BJ (cell line): ENCODE measurements at regions not wholly inside any gene's neighbourhood (a gene's known extent, or its start where the extent isn't known, plus 50 kb on each side); places are given as distances from the start of the nearest gene placed in this dataset.

Experiments used
- CTCF ChIA-PET: fragments of 350-600 bp; formaldehyde crosslinking; extraction: SDS; loops from one replicate; lab custom pipeline; 2021; ENCODE audit warnings: antibody characterized with exemption, inconsistent platforms; lab: Yijun Ruan, JAX
- POLR2A ChIA-PET: fragments of 300-600 bp; sonication (Branson Sonifier 250); formaldehyde crosslinking; extraction: SDS; loops from one replicate; lab custom pipeline; 2021; ENCODE audit warnings: antibody characterized with exemption; lab: Charles Lee
- DNase-seq: peaks from one replicate; pipeline ENCODE4 v3.0.0-alpha.2; 2011; ENCODE audit warnings: low read depth
- H3K27me3 ChIP-seq: 2 replicates; pipeline ENCODE4 v1.6.0; 2011; ENCODE audit warnings: low read length; ENCODE audit not compliant: control insufficient read depth, insufficient read depth
- H3K36me3 ChIP-seq: 2 replicates; pipeline ENCODE4 v1.5.1; 2011; ENCODE audit warnings: low read length; ENCODE audit not compliant: control insufficient read depth, insufficient read depth
- H3K4me3 ChIP-seq: 2 replicates; pipeline ENCODE4 v1.5.1; 2011; ENCODE audit warnings: low read depth, mild to moderate bottlenecking, control low read depth, low read length
- TF ChIP-seq, protein P1 (sequence below): IDR thresholded peaks from 2 replicates; pipeline ENCODE4 v1.5.1; 2011; ENCODE audit warnings: low read depth, mild to moderate bottlenecking, control low read depth, inconsistent platforms, low read length, moderate library complexity; ENCODE audit not compliant: insufficient read depth

- H3K36me3 ChIP-seq, result no peaks in the 10 kb centered on the region
- H3K4me3 ChIP-seq, result no peak overlapping the region
- ChIA-PET POLR2A (no interaction called here), CTCF (interaction anchor here (0.6 to 6.1 kb wide), 2 partner anchors 194 to 320 kb away, joined by 3 to 58 read pairs; no protein-coding TSS in a partner anchor)
- H3K27me3 ChIP-seq, result no peaks in the 10 kb centered on the region
- no peak for DNase-seq
- TF ChIP-seq, protein P1, sequence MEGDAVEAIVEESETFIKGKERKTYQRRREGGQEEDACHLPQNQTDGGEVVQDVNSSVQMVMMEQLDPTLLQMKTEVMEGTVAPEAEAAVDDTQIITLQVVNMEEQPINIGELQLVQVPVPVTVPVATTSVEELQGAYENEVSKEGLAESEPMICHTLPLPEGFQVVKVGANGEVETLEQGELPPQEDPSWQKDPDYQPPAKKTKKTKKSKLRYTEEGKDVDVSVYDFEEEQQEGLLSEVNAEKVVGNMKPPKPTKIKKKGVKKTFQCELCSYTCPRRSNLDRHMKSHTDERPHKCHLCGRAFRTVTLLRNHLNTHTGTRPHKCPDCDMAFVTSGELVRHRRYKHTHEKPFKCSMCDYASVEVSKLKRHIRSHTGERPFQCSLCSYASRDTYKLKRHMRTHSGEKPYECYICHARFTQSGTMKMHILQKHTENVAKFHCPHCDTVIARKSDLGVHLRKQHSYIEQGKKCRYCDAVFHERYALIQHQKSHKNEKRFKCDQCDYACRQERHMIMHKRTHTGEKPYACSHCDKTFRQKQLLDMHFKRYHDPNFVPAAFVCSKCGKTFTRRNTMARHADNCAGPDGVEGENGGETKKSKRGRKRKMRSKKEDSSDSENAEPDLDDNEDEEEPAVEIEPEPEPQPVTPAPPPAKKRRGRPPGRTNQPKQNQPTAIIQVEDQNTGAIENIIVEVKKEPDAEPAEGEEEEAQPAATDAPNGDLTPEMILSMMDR, result no peak
Observed at GRCh38 chr4:83964996-83965541, 429.2 kb downstream of the GPAT3 start.

GRCh38 chr4:83962492-83962891, 426.6 kb downstream of the GPAT3 start:
- Histone ChIP-seq H3K4me3 (no peak overlapping the region), H3K27me3 (no peaks in the 10 kb centered on the region), H3K36me3 (no peaks in the 10 kb centered on the region)
- CTCF ChIA-PET, result interaction anchor here (0.8 to 6.1 kb wide), 11 partner anchors 9 to 323 kb away, joined by 3 to 71 read pairs (median 4); no protein-coding TSS in a partner anchor
- POLR2A ChIA-PET, result no interaction called here
- TF ChIP-seq, protein P1, result no peak
- no peak for DNase-seq

DNA sequence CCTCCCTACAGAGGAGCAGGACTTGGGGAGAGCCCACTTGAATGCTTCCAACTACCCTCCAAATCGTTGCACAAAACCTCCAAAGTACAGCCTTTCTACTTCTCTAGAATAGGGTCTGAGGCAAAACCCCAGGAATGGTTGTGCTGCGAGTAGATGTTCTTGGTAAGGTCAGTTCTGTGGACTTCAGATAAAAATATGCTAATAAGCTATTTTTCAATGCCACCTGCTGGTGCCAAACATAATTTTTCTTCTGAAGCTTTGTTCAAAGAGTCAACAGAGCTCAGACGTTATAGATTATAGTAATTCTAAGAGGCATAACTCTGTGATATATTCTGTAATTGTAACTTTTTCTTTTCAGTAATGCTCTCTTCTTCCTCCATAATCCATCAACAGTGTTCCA, 425.7 kb downstream of the GPAT3 start:
- TF ChIP-seq, protein P1, result peak; percentile 35; the same call in 1 of the 2 replicates
- ChIA-PET CTCF (interaction anchor here (0.6 to 6.1 kb wide), 14 partner anchors 10 to 453 kb away, joined by 3 to 71 read pairs (median 4); no protein-coding TSS in a partner anchor), POLR2A (no interaction called here)
- H3K27me3 ChIP-seq, result no peaks in the 10 kb centered on the region
- H3K4me3 ChIP-seq, result no peak overlapping the region
- DNase-seq, result no peak
- H3K36me3 ChIP-seq, result no peaks in the 10 kb centered on the region

- DNase-seq, result no peak
- H3K4me3 ChIP-seq, result no peak overlapping the region
- TF ChIP-seq, protein P1, result no peak
- no peaks in the 10 kb centered on the region for H3K36me3 ChIP-seq
- ChIA-PET POLR2A (no interaction called here), CTCF (interaction anchor here (1.3 to 6.1 kb wide), 4 partner anchors 8 to 313 kb away, joined by 4 to 71 read pairs (median 6); no protein-coding TSS in a partner anchor)
- no peaks in the 10 kb centered on the region for H3K27me3 ChIP-seq
Observed at GRCh38 chr4:83959160-83959559, 423.3 kb downstream of the GPAT3 start.

DNA sequence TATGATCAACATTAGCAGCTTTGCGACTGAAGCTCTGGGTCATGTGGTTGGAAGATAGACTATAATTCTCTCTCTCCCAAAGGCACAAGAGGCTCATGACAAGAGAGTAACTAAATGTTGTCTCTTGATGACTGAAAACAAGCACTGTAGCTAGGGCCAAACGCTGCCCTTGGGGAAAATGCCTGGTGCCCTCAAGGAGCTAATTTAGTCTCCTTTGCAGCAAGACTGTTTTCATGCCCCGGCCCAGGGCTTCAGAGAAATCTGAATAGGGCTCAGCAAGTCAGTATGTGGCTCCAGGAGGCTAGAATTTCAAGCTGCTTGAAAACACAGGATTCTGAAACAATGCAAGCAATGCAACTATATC, 411.9 kb downstream of the GPAT3 start:
- ChIA-PET POLR2A (no interaction called here), CTCF (interaction anchor here (1.1 to 1.7 kb wide), 2 partner anchors 14 to 16 kb away, joined by 3 to 4 read pairs; no protein-coding TSS in a partner anchor)
- DNase-seq, result no peak
- TF ChIP-seq, protein P1, result no peak
- Histone ChIP-seq H3K4me3 (no peak overlapping the region), H3K36me3 (no peaks in the 10 kb centered on the region), H3K27me3 (no peaks in the 10 kb centered on the region; the same call in 1 of the 2 replicates)
